ENCODE measurements at regions not wholly inside any gene's neighbourhood (a gene's known extent, or its start where the extent isn't known, plus 50 kb on each side); places are given as distances from the start of the nearest gene placed in this dataset.
"Not testable (repeated sequence)": the region's sequence is repeated elsewhere in the genome, so short reads cannot be mapped to it uniquely, and the experiment has no call there.

DNA sequence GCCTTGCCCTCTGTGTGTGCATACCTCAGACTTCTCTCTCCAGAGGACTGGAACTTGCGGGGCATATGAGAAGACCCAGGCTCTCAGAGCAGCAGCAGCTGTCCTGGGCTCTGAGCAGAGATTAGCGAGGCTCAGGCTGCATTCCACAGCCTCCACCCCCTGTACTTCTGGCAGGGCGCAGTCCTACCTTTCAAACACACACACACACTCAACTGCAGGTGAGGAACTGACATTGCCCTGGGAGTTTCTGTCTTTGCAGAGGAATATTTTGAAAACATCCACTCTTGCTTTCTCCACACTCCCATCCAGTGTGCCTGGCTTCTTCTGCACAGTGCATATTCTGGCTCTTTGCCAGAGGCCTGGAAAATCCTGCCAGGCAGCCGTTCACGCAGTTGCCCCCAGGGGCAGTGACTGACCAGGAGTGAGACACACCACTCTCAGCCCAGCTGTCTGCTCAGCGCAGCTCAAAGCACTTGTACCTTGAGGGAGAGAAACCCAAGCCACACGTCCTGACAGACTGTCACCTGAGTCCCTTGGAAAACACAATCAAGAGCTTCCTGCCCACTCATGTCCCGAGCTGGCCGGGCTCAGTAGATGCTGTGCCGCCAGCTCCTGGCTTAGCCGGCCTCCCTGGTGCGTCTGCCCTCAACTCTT lies 460.8 kb downstream of the RNF144A start:
- H3K4me3 ChIP-seq (ENCODE audit: low read length), result no peak overlapping the region
- no peak for TF ChIP-seq ZNF274 (IDR thresholded peaks at IDR 0.05; ENCODE audit: low read depth, low read length)

- H3K4me3 ChIP-seq (ENCODE audit: low read length), result no peak overlapping the region
- no peak for TF ChIP-seq ZNF274 (IDR thresholded peaks at IDR 0.05; ENCODE audit: low read depth, low read length)
Measured at GRCh38 chr2:7378591-7378990, 461.4 kb downstream of the RNF144A start.

GRCh38 chr2:7379799-7380198 lies 462.6 kb downstream of the RNF144A start:
- H3K4me3 ChIP-seq (ENCODE audit: low read length), result no peak overlapping the region
- no peak for TF ChIP-seq ZNF274 (IDR thresholded peaks at IDR 0.05; ENCODE audit: low read depth, low read length)

GRCh38 chr2:7384773-7385349 lies 467.6 kb downstream of the RNF144A start:
- H3K4me3 ChIP-seq (ENCODE audit: low read length), result no peak overlapping the region
- no peak for TF ChIP-seq ZNF274 (IDR thresholded peaks at IDR 0.05; ENCODE audit: low read depth, low read length)

DNA sequence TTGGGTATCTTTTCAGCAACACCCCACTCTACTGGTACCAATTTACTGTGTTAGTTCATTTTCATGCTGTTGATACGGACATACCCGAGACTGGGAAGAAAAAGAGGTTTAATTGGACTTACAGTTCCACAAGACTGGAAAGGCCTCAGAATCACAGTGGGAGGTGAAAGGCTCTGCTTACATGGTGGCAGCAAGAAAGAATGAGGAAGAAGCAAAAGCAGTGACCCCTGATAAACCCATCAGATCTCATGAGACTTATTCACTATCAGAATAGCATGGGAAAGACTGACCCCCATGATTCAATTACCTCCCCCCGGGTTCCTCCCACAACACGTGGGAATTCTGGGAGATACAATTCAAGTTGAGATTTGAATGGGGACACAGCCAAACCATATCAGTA lies 473.1 kb downstream of the RNF144A start:
- not testable (repeated sequence) for H3K4me3 ChIP-seq (ENCODE audit: low read length)

DNA sequence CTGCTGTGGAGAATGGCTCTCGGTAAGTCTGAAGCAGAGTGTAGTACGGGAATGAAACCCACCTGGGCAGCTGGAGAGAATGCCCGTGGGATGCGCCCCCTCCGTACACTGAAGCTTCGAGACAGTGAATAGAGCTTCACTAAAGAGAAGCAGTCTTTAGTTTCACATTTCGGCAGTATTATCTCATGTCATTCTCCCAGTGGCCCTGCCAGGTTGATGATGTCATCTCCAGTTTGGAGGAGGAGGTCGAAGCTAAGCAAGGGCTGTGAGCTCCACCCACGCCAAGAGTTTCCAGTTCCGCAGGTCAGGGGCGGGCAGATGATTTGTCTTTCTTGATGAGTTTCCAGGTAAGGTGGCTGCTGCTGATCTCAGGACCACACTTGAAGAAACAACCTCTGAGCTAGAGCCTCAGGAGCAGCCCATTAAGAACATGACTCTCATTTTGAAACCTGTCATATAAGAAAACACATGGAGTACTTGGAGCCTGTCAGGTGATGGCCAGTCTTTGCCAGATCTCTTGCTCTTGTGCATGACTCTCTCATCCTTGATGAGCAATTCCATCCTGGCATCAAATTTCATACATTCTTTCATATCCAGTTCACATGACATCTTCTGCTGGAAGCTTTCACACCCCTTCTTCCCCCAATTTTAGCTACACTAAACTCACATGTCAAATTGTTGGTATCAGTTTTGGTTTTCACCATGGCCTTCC lies 475.0 kb downstream of the RNF144A start:
- TF ChIP-seq ZNF274 (IDR thresholded peaks at IDR 0.05; ENCODE audit: low read depth, low read length), result no peak

DNA sequence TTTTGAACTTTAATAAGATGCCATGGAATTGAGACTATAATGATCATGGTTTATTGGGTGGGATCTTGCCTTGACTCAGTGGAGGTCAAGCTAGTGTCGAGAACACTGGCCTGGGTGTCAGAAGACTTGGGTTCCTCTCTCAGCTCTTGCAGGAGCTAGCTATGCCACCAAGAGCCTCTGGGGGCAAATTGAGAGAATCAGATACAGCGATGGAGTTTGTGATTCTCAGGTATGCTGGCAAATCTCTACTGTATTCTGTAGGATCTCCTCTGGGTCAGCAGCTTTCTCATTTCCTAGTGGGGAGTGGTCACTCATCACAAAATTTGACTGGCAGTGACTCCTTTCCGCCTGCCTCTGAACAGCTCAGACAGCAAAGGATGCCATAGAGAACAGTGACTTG lies 477.0 kb downstream of the RNF144A start:
- no peak for TF ChIP-seq ZNF274 (IDR thresholded peaks at IDR 0.05; ENCODE audit: low read depth, low read length)
- H3K4me3 ChIP-seq (ENCODE audit: low read length), result no peak overlapping the region

More for the DNA sequence above, 475.0 kb downstream of the RNF144A start:
- H3K4me3 ChIP-seq (ENCODE audit: low read length), result no peak overlapping the region

DNA sequence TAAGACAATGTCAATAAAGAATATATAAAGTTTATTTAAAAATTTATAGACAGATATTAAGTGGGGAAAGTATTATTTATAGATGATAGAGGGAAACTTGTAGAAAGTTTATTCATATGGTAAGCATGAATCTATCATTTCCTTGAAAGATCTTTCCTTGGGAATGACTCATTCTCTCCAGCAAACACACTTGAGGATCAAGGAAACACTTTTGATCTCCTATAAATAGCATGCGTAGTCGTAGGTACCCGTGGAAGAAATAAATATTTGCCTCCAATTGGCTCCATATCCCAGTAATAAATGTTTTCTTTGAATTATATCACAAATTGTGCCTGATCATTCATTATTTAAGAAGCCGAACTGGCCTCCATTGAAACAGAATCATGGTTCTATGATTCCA lies 483.4 kb downstream of the RNF144A start:
- H3K4me3 ChIP-seq (ENCODE audit: low read length), result no peak overlapping the region
- no peak for TF ChIP-seq ZNF274 (IDR thresholded peaks at IDR 0.05; ENCODE audit: low read depth, low read length)

- TF ChIP-seq ZNF274 (IDR thresholded peaks at IDR 0.05; ENCODE audit: low read depth, low read length), result no peak
- no peak overlapping the region for H3K4me3 ChIP-seq (ENCODE audit: low read length)
Measured at GRCh38 chr2:7403092-7403775, 486.0 kb downstream of the RNF144A start.

- no peak for TF ChIP-seq ZNF274 (IDR thresholded peaks at IDR 0.05; ENCODE audit: low read depth, low read length)
- H3K4me3 ChIP-seq (ENCODE audit: low read length), result no peak overlapping the region
Measured at GRCh38 chr2:7405861-7406715, 488.9 kb downstream of the RNF144A start.

- H3K4me3 ChIP-seq (ENCODE audit: low read length), result no peak overlapping the region
- TF ChIP-seq ZNF274 (IDR thresholded peaks at IDR 0.05; ENCODE audit: low read depth, low read length), result no peak
Measured at GRCh38 chr2:7407001-7407400, 489.8 kb downstream of the RNF144A start.

DNA sequence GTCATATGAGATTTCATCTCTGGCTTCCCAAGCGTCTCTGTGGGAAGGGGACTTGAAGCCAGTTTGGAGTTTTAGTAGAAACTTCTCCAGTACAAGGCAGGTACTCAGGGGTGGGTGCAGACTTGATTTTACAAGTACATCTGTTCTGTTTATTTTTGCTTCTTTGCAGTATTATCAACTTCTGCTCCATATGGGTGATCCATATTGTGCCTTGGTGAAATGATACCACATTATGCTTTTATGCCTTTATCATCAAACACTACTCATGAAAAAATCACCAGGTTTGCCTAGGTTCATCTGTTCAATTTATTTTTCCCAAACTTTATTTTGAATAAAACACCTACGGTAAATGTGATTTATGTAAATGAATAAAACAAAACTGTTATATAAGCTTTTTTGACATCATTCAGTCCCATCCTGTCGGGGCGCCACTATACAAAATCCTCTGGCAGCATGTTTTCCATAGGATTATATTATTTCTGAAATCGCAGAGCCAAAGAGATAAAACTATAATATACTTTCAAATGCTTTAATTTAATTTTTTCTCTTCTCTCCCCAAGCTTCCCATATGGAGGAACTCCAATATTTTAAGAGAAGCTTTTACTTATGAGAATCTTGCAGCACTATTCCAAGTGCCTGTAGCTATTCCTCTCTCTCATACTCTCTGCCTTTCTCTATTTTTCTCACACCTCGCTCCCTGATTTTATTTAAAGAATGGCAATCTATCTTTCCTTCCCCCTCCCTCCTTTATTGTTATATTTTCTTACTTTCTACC lies 490.9 kb downstream of the RNF144A start:
- TF ChIP-seq ZNF274 (IDR thresholded peaks at IDR 0.05; ENCODE audit: low read depth, low read length), result no peak
- H3K4me3 ChIP-seq (ENCODE audit: low read length), result no peak overlapping the region

- no peak overlapping the region for H3K4me3 ChIP-seq (ENCODE audit: low read length)
- no peak for TF ChIP-seq ZNF274 (IDR thresholded peaks at IDR 0.05; ENCODE audit: low read depth, low read length)
Measured at GRCh38 chr2:7411691-7412090, 494.5 kb downstream of the RNF144A start.
